ENCODE measurements at regions not wholly inside any gene's neighbourhood (a gene's known extent, or its start where the extent isn't known, plus 50 kb on each side); places are given as distances from the start of the nearest gene placed in this dataset.

DNA sequence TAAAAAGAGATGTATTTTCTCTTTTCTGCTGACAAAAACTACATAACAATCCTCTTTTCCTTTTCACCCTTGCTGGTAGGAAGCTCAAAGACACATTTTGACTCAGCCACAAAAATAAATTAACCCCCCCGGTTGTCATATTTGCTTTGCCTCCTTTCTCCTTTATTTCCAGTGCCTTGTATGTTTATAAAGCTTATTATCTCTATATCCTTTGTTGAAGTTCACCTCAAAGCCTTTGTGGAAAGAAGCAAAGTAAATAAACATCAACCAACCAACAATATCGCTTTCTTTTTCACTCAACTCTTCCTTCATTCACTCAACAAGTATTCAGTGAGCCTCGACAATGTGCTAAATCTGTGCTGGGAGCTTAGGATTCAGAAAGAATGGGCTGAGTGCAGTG, 276.5 kb upstream of the ID2 start:
- TF ChIP-seq SIN3A (IDR thresholded peaks at IDR 0.05; ENCODE audit: borderline replicate concordance, insufficient read depth, low read length): no peak
- TF ChIP-seq, protein P1, sequence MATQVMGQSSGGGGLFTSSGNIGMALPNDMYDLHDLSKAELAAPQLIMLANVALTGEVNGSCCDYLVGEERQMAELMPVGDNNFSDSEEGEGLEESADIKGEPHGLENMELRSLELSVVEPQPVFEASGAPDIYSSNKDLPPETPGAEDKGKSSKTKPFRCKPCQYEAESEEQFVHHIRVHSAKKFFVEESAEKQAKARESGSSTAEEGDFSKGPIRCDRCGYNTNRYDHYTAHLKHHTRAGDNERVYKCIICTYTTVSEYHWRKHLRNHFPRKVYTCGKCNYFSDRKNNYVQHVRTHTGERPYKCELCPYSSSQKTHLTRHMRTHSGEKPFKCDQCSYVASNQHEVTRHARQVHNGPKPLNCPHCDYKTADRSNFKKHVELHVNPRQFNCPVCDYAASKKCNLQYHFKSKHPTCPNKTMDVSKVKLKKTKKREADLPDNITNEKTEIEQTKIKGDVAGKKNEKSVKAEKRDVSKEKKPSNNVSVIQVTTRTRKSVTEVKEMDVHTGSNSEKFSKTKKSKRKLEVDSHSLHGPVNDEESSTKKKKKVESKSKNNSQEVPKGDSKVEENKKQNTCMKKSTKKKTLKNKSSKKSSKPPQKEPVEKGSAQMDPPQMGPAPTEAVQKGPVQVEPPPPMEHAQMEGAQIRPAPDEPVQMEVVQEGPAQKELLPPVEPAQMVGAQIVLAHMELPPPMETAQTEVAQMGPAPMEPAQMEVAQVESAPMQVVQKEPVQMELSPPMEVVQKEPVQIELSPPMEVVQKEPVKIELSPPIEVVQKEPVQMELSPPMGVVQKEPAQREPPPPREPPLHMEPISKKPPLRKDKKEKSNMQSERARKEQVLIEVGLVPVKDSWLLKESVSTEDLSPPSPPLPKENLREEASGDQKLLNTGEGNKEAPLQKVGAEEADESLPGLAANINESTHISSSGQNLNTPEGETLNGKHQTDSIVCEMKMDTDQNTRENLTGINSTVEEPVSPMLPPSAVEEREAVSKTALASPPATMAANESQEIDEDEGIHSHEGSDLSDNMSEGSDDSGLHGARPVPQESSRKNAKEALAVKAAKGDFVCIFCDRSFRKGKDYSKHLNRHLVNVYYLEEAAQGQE (IDR thresholded peaks at IDR 0.05; ENCODE audit: insufficient read depth in 1 of 2, low read depth in 2 of 2, low read length in 2 of 2): no peak
- TF ChIP-seq TAF1 (IDR thresholded peaks at IDR 0.05; ENCODE audit: borderline replicate concordance, insufficient read depth, low read length): no peak
- no peak for TF ChIP-seq POLR2AphosphoS5 (IDR thresholded peaks at IDR 0.05; ENCODE audit: low read depth, low read length)
- no peak for TF ChIP-seq FOXP2 (optimal IDR thresholded peaks at IDR 0.05; ENCODE audit: borderline replicate concordance, extremely low read depth, extremely low read length, insufficient read depth)
